ENCODE measurements at regions not wholly inside any gene's neighbourhood (a gene's known extent, or its start where the extent isn't known, plus 50 kb on each side); places are given as distances from the start of the nearest gene placed in this dataset.

DNA sequence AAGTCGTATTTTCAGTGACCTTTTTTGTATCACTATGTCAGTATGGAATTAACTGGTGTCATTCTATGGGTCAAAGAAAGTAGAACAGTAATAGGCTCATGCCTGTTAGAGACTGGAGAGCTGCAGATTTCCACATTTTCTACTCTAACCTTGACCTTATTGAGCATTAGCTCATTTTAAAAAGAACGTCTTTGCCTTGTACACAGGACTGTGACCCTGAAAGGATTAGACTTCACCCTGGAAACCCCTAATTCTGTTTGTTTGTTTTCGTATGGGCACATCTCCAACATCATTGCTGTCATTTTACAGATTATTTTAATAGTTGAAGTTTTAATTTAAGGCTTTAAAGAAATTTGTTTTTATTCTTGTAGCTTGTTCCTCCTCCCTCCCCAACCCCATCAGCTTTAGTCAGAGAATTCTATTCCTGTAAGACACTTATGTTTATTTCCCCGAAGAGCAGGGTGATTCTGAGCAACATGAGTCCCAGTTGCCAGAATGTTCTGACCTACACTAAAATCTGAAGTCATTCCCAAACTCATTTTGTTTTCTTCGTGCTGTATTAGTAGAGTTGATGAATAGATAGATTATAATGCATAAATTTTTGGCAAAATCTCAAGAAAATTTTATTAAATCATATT is 451.3 kb downstream of the FOXG1 start:
- no peak for TF ChIP-seq CTCF (IDR thresholded peaks at IDR 0.05; ENCODE audit: low read depth, low read length)
- TF ChIP-seq EZH2phosphoT487 (IDR thresholded peaks at IDR 0.05; ENCODE audit: low read depth): no peak

Measured in OCI-LY3 (cell line).